ENCODE measurements at regions not wholly inside any gene's neighbourhood (a gene's known extent, or its start where the extent isn't known, plus 50 kb on each side); places are given as distances from the start of the nearest gene placed in this dataset.

DNA sequence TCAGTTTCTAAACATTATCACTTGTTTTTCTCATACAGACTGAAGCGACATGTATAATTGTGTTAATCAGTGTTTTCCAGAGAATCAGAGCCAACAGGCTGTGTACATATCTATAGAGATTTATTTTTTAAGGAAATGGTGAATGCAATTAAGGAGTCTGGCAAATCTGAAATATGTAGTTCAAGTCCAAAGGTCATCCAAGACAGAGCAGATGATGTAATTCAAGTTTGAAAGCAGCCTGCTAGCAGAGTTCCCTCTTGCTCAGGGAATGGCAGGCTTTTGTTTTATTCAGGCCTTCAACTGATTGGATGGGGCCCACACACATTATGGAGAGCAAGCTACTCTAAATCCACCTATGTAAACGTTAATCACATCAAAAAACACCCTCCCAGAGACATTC, 282.6 kb downstream of the CBLN2 start:
- TF ChIP-seq, protein P1, sequence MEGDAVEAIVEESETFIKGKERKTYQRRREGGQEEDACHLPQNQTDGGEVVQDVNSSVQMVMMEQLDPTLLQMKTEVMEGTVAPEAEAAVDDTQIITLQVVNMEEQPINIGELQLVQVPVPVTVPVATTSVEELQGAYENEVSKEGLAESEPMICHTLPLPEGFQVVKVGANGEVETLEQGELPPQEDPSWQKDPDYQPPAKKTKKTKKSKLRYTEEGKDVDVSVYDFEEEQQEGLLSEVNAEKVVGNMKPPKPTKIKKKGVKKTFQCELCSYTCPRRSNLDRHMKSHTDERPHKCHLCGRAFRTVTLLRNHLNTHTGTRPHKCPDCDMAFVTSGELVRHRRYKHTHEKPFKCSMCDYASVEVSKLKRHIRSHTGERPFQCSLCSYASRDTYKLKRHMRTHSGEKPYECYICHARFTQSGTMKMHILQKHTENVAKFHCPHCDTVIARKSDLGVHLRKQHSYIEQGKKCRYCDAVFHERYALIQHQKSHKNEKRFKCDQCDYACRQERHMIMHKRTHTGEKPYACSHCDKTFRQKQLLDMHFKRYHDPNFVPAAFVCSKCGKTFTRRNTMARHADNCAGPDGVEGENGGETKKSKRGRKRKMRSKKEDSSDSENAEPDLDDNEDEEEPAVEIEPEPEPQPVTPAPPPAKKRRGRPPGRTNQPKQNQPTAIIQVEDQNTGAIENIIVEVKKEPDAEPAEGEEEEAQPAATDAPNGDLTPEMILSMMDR (IDR thresholded peaks at IDR 0.05; ENCODE audit: low read length), result no peak
- no peak for TF ChIP-seq EZH2 (optimal IDR thresholded peaks at IDR 0.05; ENCODE audit: low read depth, low read length)
